ENCODE measurements at regions not wholly inside any gene's neighbourhood (a gene's known extent, or its start where the extent isn't known, plus 50 kb on each side); places are given as distances from the start of the nearest gene placed in this dataset.

DNA sequence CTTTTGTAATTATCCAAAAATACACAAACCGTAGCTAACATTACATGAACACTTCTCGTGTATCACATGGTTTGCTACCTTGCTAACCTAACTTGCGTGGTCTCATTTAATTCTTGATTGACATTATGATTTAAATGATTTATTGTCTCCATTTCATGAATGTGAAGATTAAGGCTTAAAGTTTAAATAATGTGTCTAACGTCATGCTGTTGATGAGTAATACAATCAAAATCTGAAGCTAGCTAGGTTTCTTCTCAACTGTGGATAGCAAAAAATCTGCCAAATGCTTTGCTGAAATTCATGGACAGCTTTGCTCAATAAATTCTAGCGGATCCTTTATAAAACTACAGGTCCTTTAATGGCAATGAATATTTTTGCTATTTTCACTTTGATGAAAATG is 274.1 kb upstream of the MC4R start:
- H3K9me3 Mint-ChIP-seq, result peaks cover 7% of the 10 kb centered on the region
- ATAC-seq (replicated peaks; ENCODE audit: extremely low read depth, poor library complexity, severe bottlenecking) (no peak), DNase-seq (ENCODE audit: low spot score in 2 of 2) (no peak)
- H3K36me3 Mint-ChIP-seq (ENCODE audit: insufficient read depth), result no peaks in the 10 kb centered on the region
- no peaks in the 10 kb centered on the region for H3K4me1 Mint-ChIP-seq
- H3K4me3 Mint-ChIP-seq, result no peak overlapping the region
- H3K27ac Mint-ChIP-seq (ENCODE audit: low read depth), result no peak overlapping the region
- no peaks in the 10 kb centered on the region for H3K27me3 Mint-ChIP-seq

DNA sequence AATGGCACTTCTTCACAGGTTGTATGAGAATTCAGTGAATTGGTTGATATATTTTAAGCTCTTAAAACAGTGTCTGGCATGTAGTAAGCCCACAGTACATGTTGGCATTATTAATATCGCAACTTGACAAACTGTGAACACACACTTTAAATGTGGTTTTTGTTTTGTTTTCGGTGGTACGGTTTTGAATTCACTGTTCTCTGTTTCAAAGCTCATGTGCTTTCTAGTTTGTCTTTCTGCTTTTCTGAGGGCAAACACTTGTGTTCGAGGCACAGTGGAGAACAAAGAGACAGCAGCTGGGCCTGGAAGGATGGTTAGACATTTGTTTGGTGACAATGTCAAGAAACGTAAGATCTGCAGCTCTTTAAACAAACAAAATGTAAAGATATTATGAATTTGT is 276.5 kb upstream of the MC4R start:
- Mint-ChIP-seq H3K27ac (ENCODE audit: low read depth) (no peak overlapping the region), H3K9me3 (peaks cover 5% of the 10 kb centered on the region), H3K27me3 (no peaks in the 10 kb centered on the region), H3K4me3 (no peak overlapping the region), H3K36me3 (ENCODE audit: insufficient read depth) (no peaks in the 10 kb centered on the region), H3K4me1 (no peaks in the 10 kb centered on the region)
- ATAC-seq (replicated peaks; ENCODE audit: extremely low read depth, poor library complexity, severe bottlenecking), result no peak
- DNase-seq (ENCODE audit: low spot score in 2 of 2), result no peak

DNA sequence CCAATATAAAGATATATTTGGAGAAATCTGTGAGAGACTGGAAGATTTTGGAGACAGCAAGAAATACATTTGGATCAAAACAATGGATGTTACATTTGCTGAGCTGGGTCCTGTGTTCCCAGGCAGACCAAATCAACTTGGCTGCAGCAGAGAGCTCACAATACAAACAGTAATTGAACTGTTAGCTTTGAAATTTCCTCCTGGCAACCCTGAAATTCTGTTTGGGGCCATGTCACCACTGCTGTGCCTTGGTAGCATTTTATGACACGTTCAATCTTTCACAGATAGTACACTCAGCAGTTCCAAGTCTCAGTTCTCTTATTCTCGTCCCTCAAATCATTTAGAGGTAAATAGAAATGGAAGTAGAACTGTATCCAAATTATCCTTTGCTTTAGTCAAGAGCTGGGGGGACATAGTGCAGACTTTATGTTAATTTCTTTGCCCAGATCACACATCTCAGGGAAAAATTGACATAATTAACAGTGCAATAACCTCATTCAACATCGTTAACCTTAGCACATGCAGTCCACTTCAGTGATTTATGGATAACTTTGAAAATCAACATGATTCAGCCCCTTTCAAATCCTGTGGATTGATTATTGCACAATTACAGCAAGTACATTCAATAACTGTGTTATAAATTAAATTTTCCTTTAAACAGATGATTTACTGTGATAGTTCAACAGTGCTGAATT is 277.4 kb upstream of the MC4R start:
- no peak overlapping the region for H3K4me3 Mint-ChIP-seq
- no peaks in the 10 kb centered on the region for H3K36me3 Mint-ChIP-seq (ENCODE audit: insufficient read depth)
- ATAC-seq (replicated peaks; ENCODE audit: extremely low read depth, poor library complexity, severe bottlenecking) (no peak), DNase-seq (ENCODE audit: low spot score in 2 of 2) (no peak)
- H3K9me3 Mint-ChIP-seq, result peaks cover 5% of the 10 kb centered on the region
- no peaks in the 10 kb centered on the region for H3K27me3 Mint-ChIP-seq
- no peak overlapping the region for H3K27ac Mint-ChIP-seq (ENCODE audit: low read depth)
- H3K4me1 Mint-ChIP-seq, result no peaks in the 10 kb centered on the region

GRCh38 chr18:60654298-60654697 is 281.7 kb upstream of the MC4R start:
- ATAC-seq (replicated peaks; ENCODE audit: extremely low read depth, poor library complexity, severe bottlenecking), result no peak
- Mint-ChIP-seq H3K4me3 (no peak overlapping the region), H3K4me1 (no peaks in the 10 kb centered on the region), H3K9me3 (peaks cover 20% of the 10 kb centered on the region), H3K27me3 (no peaks in the 10 kb centered on the region), H3K36me3 (ENCODE audit: insufficient read depth) (no peaks in the 10 kb centered on the region), H3K27ac (ENCODE audit: low read depth) (no peak overlapping the region)
- DNase-seq (ENCODE audit: low spot score in 2 of 2), result no peak

DNA sequence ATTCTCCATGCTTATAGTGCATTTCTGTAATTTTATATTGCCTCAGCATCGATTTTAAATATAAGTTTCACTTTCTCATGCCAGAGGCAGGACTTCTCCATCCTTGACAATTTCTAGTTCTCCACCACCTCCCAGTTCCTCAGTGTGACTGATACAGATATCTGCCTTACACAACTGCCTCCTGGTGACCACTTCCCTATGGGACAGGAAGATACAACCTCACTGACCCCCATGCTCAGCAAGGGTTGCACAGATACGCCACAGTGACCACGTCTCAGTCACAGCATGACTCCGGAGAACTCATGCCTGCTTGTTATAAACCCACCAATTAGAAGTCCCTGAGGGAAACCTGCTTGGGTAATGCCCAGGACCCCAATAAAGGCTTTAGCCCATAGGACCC is 284.0 kb upstream of the MC4R start:
- H3K9me3 Mint-ChIP-seq, result peaks cover 26% of the 10 kb centered on the region
- no peaks in the 10 kb centered on the region for H3K27me3 Mint-ChIP-seq
- H3K4me1 Mint-ChIP-seq, result no peaks in the 10 kb centered on the region
- no peak overlapping the region for H3K4me3 Mint-ChIP-seq
- no peak overlapping the region for H3K27ac Mint-ChIP-seq (ENCODE audit: low read depth)
- H3K36me3 Mint-ChIP-seq (ENCODE audit: insufficient read depth), result no peaks in the 10 kb centered on the region
- ATAC-seq (replicated peaks; ENCODE audit: extremely low read depth, poor library complexity, severe bottlenecking) (peak; percentile 43), DNase-seq (ENCODE audit: low spot score in 2 of 2) (no peak)

- ATAC-seq (replicated peaks; ENCODE audit: extremely low read depth, poor library complexity, severe bottlenecking), result no peak
- no peaks in the 10 kb centered on the region for H3K27me3 Mint-ChIP-seq
- H3K4me3 Mint-ChIP-seq, result no peak overlapping the region
- no peak overlapping the region for H3K27ac Mint-ChIP-seq (ENCODE audit: low read depth)
- H3K36me3 Mint-ChIP-seq (ENCODE audit: insufficient read depth), result no peaks in the 10 kb centered on the region
- peaks cover 31% of the 10 kb centered on the region for H3K9me3 Mint-ChIP-seq
- DNase-seq (ENCODE audit: low spot score in 2 of 2), result no peak
- H3K4me1 Mint-ChIP-seq, result no peaks in the 10 kb centered on the region
Observed at GRCh38 chr18:60662491-60662890, 289.9 kb upstream of the MC4R start.

GRCh38 chr18:60663060-60663989 is 290.8 kb upstream of the MC4R start:
- Mint-ChIP-seq H3K36me3 (ENCODE audit: insufficient read depth) (no peaks in the 10 kb centered on the region), H3K4me1 (no peaks in the 10 kb centered on the region), H3K4me3 (no peak overlapping the region), H3K27ac (ENCODE audit: low read depth) (no peak overlapping the region), H3K27me3 (no peaks in the 10 kb centered on the region), H3K9me3 (peaks cover 25% of the 10 kb centered on the region)
- ATAC-seq (replicated peaks; ENCODE audit: extremely low read depth, poor library complexity, severe bottlenecking), result no peak
- no peak for DNase-seq (ENCODE audit: low spot score in 2 of 2)

DNA sequence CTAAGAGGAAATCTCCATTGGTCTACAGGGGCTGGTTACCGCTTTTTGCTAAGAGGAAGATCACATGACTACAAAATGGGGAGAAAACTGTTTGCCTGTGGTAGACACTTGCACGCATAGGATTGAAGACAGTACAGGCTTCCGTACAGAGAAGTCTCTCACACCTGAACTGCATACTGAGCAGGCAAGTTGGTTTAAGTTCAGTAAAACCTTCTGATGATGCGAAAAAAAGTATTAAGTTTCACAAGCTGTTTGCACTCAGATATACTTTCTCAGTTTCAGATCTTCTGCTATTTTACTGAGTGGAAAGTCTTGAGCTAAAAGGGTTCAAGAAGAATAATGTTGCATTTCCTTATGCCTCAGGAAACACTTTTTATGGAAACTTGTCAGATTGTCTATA is 292.2 kb upstream of the MC4R start:
- Mint-ChIP-seq H3K9me3 (peaks cover 18% of the 10 kb centered on the region), H3K27ac (ENCODE audit: low read depth) (no peak overlapping the region), H3K27me3 (no peaks in the 10 kb centered on the region), H3K36me3 (ENCODE audit: insufficient read depth) (no peaks in the 10 kb centered on the region), H3K4me3 (no peak overlapping the region), H3K4me1 (no peaks in the 10 kb centered on the region)
- ATAC-seq (replicated peaks; ENCODE audit: extremely low read depth, poor library complexity, severe bottlenecking), result no peak
- no peak for DNase-seq (ENCODE audit: low spot score in 2 of 2)

DNA sequence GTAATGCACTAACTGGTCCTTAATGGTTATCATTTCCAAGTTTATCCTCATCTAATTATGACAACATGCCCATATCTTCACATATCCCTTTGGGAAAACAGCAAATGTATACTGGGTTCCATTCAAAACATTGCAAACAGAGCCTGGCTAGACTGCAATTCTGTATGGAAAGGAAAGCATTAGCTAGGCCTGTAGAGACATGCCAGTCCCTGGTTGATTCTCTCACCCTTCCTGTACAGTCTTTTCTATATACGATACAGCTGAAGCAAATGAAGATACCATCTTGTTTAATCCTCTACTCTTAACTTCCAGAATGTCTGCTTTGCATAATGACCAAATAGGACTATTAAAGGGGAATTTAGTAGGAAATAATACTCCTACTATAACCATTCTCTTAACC is 294.4 kb upstream of the MC4R start:
- no peak for ATAC-seq (replicated peaks; ENCODE audit: extremely low read depth, poor library complexity, severe bottlenecking)

DNA sequence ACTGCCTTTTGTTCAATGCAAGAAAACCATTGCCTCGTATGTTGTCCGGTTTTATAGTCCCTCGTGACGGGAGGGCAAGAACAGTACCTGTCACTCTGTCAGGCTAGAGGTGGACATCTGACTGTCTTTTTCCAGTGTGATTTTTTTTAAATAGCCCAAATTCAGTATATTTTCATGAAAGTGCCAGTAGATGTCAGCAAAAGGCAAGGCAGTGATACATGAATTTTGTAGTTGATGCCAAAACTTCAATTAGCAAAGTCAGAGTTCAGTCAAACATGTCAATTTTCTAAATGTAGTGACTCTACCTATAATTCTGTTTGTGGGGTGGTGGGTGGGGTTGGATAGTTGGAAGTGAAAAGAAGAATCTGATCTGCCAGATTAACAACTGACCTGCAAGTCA is 296.0 kb upstream of the MC4R start:
- H3K27me3 Mint-ChIP-seq, result no peaks in the 10 kb centered on the region
- H3K4me1 Mint-ChIP-seq, result no peaks in the 10 kb centered on the region
- ATAC-seq (replicated peaks; ENCODE audit: extremely low read depth, poor library complexity, severe bottlenecking) (no peak), DNase-seq (ENCODE audit: low spot score in 2 of 2) (no peak)
- no peak overlapping the region for H3K27ac Mint-ChIP-seq (ENCODE audit: low read depth)
- H3K36me3 Mint-ChIP-seq (ENCODE audit: insufficient read depth), result no peaks in the 10 kb centered on the region
- no peak overlapping the region for H3K4me3 Mint-ChIP-seq
- H3K9me3 Mint-ChIP-seq, result peaks cover 12% of the 10 kb centered on the region

More for the DNA sequence above, 294.4 kb upstream of the MC4R start:
- Mint-ChIP-seq H3K27ac (ENCODE audit: low read depth) (no peak overlapping the region), H3K9me3 (peaks cover 12% of the 10 kb centered on the region), H3K4me1 (no peaks in the 10 kb centered on the region), H3K36me3 (ENCODE audit: insufficient read depth) (no peaks in the 10 kb centered on the region), H3K27me3 (no peaks in the 10 kb centered on the region), H3K4me3 (no peak overlapping the region)
- no peak for DNase-seq (ENCODE audit: low spot score in 2 of 2)

GRCh38 chr18:60669938-60670337 is 297.4 kb upstream of the MC4R start:
- peaks cover 4% of the 10 kb centered on the region for H3K9me3 Mint-ChIP-seq
- H3K36me3 Mint-ChIP-seq (ENCODE audit: insufficient read depth), result no peaks in the 10 kb centered on the region
- H3K27ac Mint-ChIP-seq (ENCODE audit: low read depth), result no peak overlapping the region
- H3K4me3 Mint-ChIP-seq, result no peak overlapping the region
- ATAC-seq (replicated peaks; ENCODE audit: extremely low read depth, poor library complexity, severe bottlenecking), result no peak
- H3K4me1 Mint-ChIP-seq, result no peaks in the 10 kb centered on the region
- no peaks in the 10 kb centered on the region for H3K27me3 Mint-ChIP-seq
- no peak for DNase-seq (ENCODE audit: low spot score in 2 of 2)

GRCh38 chr18:60671021-60671420 is 298.4 kb upstream of the MC4R start:
- ATAC-seq (replicated peaks; ENCODE audit: extremely low read depth, poor library complexity, severe bottlenecking) (no peak), DNase-seq (ENCODE audit: low spot score in 2 of 2) (no peak)
- H3K4me1 Mint-ChIP-seq, result no peaks in the 10 kb centered on the region
- no peaks in the 10 kb centered on the region for H3K36me3 Mint-ChIP-seq (ENCODE audit: insufficient read depth)
- peaks cover 4% of the 10 kb centered on the region for H3K9me3 Mint-ChIP-seq
- H3K27me3 Mint-ChIP-seq, result no peaks in the 10 kb centered on the region
- no peak overlapping the region for H3K27ac Mint-ChIP-seq (ENCODE audit: low read depth)
- H3K4me3 Mint-ChIP-seq, result no peak overlapping the region

GRCh38 chr18:60675126-60675525 is 302.6 kb upstream of the MC4R start:
- Mint-ChIP-seq H3K4me3 (no peak overlapping the region), H3K9me3 (no peaks in the 10 kb centered on the region), H3K27me3 (no peaks in the 10 kb centered on the region), H3K36me3 (ENCODE audit: insufficient read depth) (peaks cover 3% of the 10 kb centered on the region), H3K27ac (ENCODE audit: low read depth) (no peak overlapping the region), H3K4me1 (no peaks in the 10 kb centered on the region)
- ATAC-seq (replicated peaks; ENCODE audit: extremely low read depth, poor library complexity, severe bottlenecking), result no peak
- no peak for DNase-seq (ENCODE audit: low spot score in 2 of 2)
